Lower leg skin (tissue), 3 donors: ENCODE measurements at regions not wholly inside any gene's neighbourhood (a gene's known extent, or its start where the extent isn't known, plus 50 kb on each side); places are given as distances from the start of the nearest gene placed in this dataset.

Experiments used
- CTCF ChIP-seq, 3 donors: fragments of 450-650 bp; IDR thresholded peaks; one replicate each; pipeline ENCODE4 v1.5.1; 2016; ENCODE audit warnings: antibody characterized with exemption in 3 of 3, mild to moderate bottlenecking in 3 of 3, moderate library complexity in 2 of 3
- POLR2A ChIP-seq, 2 donors: fragments of 450-650 bp; IDR thresholded peaks; one replicate each; pipeline ENCODE4 v1.6.1; 2016 to 2017; ENCODE audit warnings: antibody characterized with exemption in 2 of 2, mild to moderate bottlenecking in 1 of 2, moderate library complexity in 1 of 2

- TF ChIP-seq POLR2A (IDR thresholded peaks at IDR 0.05) (no peak), CTCF (IDR thresholded peaks at IDR 0.05) (no peak)
Measured at GRCh38 chr6:10136636-10137035, 278.2 kb downstream of the TFAP2A start.
